Aorta (tissue), 5 donors: ENCODE measurements at regions not wholly inside any gene's neighbourhood (a gene's known extent, or its start where the extent isn't known, plus 50 kb on each side); places are given as distances from the start of the nearest gene placed in this dataset.

Experiments used
- ATAC-seq: fragments of 200-7000 bp; cut with Tn5 transposase; one replicate; pipeline ENCODE4 v1.9.1; 2022; ENCODE audit warnings: moderate library complexity; ENCODE audit not compliant: low FRiP score
- DNase-seq, 2 donors: peaks; one replicate each; pipeline ENCODE4 v3.0.0-alpha.2; 2020
- H3K27ac ChIP-seq, 2 donors: one replicate each; pipeline ENCODE4 v1.5.1; 2013; ENCODE audit warnings: low read length in 2 of 2, mild to moderate bottlenecking in 2 of 2, moderate library complexity in 2 of 2, control low read depth in 1 of 2, inconsistent platforms in 1 of 2, low read depth in 1 of 2
- H3K27me3 ChIP-seq, 2 donors: one replicate each; pipeline ENCODE4 v1.6.1; 2013; ENCODE audit warnings: control low read depth in 1 of 2, low read length in 1 of 2, mild to moderate bottlenecking in 1 of 2, moderate library complexity in 1 of 2; ENCODE audit not compliant: insufficient read depth in 2 of 2, control insufficient read depth in 1 of 2
- H3K36me3 ChIP-seq, 2 donors: one replicate each; pipeline ENCODE4 v1.6.1; 2013; ENCODE audit warnings: control low read depth in 1 of 2, low read length in 1 of 2, mild to moderate bottlenecking in 1 of 2; ENCODE audit not compliant: insufficient read depth in 2 of 2, control insufficient read depth in 1 of 2
- H3K4me1 ChIP-seq, 2 donors: one replicate each; pipeline ENCODE4 v1.6.1; 2013; ENCODE audit warnings: low read length in 2 of 2, control low read depth in 1 of 2, mild to moderate bottlenecking in 1 of 2, moderate library complexity in 1 of 2; ENCODE audit not compliant: insufficient read depth in 2 of 2, control insufficient read depth in 1 of 2
- H3K4me3 ChIP-seq, 2 donors: one replicate each; pipeline ENCODE4 v1.5.1; 2013; ENCODE audit warnings: low read length in 2 of 2, control low read depth in 1 of 2, mild to moderate bottlenecking in 1 of 2
- H3K9me3 ChIP-seq: one replicate; pipeline ENCODE4 v1.6.1; 2013; ENCODE audit warnings: mild to moderate bottlenecking, low read length; ENCODE audit not compliant: control insufficient read depth
- WGBS, 2 donors: extraction: QIAGEN DNeasy Blood & Tissue Kit; methylation state at CpG; one replicate each; pipeline ENCODE4 v1.1.7; 2013; 5-methylcytosine and 5-hydroxymethylcytosine counted together
- intact Hi-C, 2 donors: fragments of 100-400 bp; cut with DNase I; formaldehyde crosslinking; loops; one replicate each; pipeline versions ENCODE4 v1.14.2 to v1.15.0; 2022
- donor health status: healthy with polysubstance abuse.
- donor health status: Bipolar disorder and iron deficiency.
- donor health status: DM: no; HTN: no; CAD: no.
- donor health status: DM: no; HTN: no; CAD: no.
- donor health status: DM: yes; HTN: yes; CAD: no.

GRCh38 chr14:73789989-73790581 is 61.5 kb upstream of the PTGR2 start:
- ATAC-seq = peak; percentile 56
- 2 to 8% methylated on average over 10 of the region's 10 CpGs for WGBS, 2 donors

DNA sequence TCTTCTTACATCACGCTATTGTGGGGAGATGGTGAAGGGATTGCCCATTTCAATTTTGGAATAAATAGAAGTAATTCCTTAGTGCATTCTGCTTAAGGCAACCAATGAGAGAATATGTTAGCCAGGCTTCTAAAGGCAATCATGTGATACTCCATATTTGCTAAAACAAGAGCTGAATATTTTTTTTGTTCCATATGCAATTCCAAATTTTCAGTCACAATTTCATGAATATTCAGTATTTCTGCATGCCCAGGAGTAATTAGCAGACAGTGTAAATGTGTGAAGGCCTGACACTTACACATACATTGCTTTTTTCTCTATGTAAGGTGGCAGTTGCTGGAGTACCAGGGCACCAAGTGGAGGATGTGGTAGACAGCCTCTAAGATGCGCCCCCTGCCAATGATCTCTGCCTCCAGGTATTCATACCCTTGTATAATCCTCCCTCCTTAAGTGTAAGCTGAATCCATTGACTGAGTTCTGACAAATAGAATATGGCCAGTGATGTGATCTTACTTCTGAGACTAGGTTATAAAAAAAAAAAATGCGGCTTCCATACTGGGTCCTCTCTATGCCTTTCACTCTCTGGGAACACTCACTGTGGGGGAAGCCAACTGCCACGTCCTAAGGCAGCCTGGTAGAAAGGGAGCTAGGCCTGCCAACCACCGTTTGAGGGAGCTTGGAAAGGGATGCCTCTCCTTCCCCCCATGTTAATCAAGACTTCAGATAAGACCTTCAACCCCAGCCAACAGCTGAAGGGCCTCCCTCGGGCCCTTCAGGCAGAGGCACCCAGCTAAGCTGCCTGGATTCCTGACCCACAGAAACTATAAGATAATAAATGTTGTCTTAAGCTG is 62.7 kb upstream of the PTGR2 start:
- Histone ChIP-seq H3K27ac (peak overlapping the region; percentile 72 to 98), H3K9me3 (no peaks in the 10 kb centered on the region), H3K4me3 (no peak overlapping the region), H3K4me1 (peaks cover 2 to 7% of the 10 kb centered on the region in 2 donors), H3K36me3 (no peaks in the 10 kb centered on the region), H3K27me3 (no peaks in the 10 kb centered on the region)
- intact Hi-C loops = loop anchor here in 1 of 2 donors (5.0 kb wide), 1 partner anchor 37 kb away; no protein-coding TSS in a partner anchor
- ATAC-seq (no peak), DNase-seq (peak in 1 of 2 donors; percentile 33)
- WGBS, 2 donors = 41 to 44% methylated on average over 6 of the region's 6 CpGs

More at GRCh38 chr14:73789989-73790581, 61.5 kb upstream of the PTGR2 start:
- Histone ChIP-seq H3K36me3 (no peaks in the 10 kb centered on the region), H3K4me3 (no peak overlapping the region), H3K27me3 (no peaks in the 10 kb centered on the region), H3K4me1 (peaks cover 0 to 3% of the 10 kb centered on the region in 2 donors), H3K9me3 (no peaks in the 10 kb centered on the region), H3K27ac (peak overlapping the region; percentile 72 to 98)
- DNase-seq = peak; percentile 85 to 89
- intact Hi-C loops = loop anchor here (5.0 kb wide), 2 partner anchors 38 to 63 kb away; no protein-coding TSS in a partner anchor

- ATAC-seq (no peak), DNase-seq (no peak)
- no peaks in the 10 kb centered on the region for H3K9me3 ChIP-seq
- H3K36me3 ChIP-seq = no peaks in the 10 kb centered on the region
- H3K4me1 ChIP-seq = peaks cover 3 to 7% of the 10 kb centered on the region in 2 donors
- H3K27me3 ChIP-seq = no peaks in the 10 kb centered on the region
- 82 to 87% methylated on average over 4 of the region's 4 CpGs for WGBS, 2 donors
- intact Hi-C loops = loop anchor here in 1 of 2 donors (5.0 kb wide), 1 partner anchor 36 kb away; no protein-coding TSS in a partner anchor
- H3K4me3 ChIP-seq = no peak overlapping the region
- H3K27ac ChIP-seq = no peak overlapping the region
Measured at GRCh38 chr14:73788317-73788598, 63.4 kb upstream of the PTGR2 start.

- Histone ChIP-seq H3K4me1 (peaks cover 4 to 7% of the 10 kb centered on the region in 2 donors), H3K9me3 (no peaks in the 10 kb centered on the region), H3K27ac (peak overlapping the region; percentile 95 to 99), H3K4me3 (peak overlapping the region; percentile 90 to 96), H3K36me3 (no peaks in the 10 kb centered on the region), H3K27me3 (no peaks in the 10 kb centered on the region)
- intact Hi-C loops = loop anchor here (2.0 to 5.0 kb wide), 2 partner anchors 27 to 35 kb away; a partner anchor contains a TSS
- 5 to 6% methylated on average over 17 of the region's 17 CpGs for WGBS, 2 donors
- peak; percentile 24 to 49 for DNase-seq
- no peak for ATAC-seq
Measured at GRCh38 chr14:73787486-73788316, 63.9 kb upstream of the PTGR2 start.

DNA sequence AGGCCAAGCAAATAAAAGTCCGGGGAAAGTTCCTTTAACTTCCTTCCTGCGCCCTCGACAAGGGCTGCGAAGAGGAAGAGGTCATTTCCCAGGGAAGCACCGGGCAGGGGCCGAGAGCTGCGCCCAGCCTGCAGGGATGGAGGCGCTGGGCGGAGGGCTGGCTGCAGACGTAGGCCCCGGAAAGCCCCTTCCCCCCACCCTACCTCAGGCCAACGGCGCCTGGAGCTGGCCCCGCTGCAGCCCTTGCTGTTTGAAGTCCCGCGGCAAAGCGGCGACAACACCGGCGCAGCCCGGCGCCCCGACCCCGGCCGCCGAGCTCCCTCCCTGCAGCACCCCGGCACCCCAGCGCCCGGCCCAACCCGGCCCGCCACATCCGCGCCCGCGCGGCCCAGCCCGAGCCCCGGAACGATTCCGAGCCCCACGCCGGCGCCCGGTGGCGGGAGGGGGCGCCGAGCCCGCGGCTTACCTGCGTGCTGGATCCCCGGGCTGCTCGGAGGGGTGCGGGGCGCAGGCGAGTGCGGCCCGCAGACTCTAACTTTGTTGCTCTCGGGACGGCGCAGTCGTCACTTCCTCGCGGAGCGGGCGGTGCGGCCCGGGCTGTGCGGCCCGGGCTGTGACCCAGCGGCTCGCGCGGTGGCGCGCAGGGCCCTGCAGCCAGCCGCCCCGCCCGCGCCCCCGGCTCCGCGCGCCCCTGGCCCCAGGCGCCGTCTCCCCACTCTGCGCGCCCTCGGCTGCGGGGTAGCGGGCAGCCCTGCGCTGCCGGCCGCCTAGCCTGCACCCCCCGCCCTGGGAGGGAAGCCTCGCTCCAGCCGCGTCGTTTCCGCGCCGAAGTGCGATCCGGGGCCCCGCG is 64.8 kb upstream of the PTGR2 start:
- no peaks in the 10 kb centered on the region for H3K27me3 ChIP-seq
- DNase-seq (peak; percentile 83 to 90), ATAC-seq (peak; percentile 68)
- H3K27ac ChIP-seq = peak overlapping the region; percentile 95 to 99
- intact Hi-C loops = loop anchor here (2.0 to 5.0 kb wide), 2 partner anchors 26 to 35 kb away; a partner anchor contains a TSS
- WGBS, 2 donors = 0% methylated on average over 50 to 105 of the region's 105 CpGs
- H3K9me3 ChIP-seq = no peaks in the 10 kb centered on the region
- H3K4me1 ChIP-seq = peaks cover 4 to 7% of the 10 kb centered on the region in 2 donors
- no peaks in the 10 kb centered on the region for H3K36me3 ChIP-seq
- H3K4me3 ChIP-seq = peak overlapping the region; percentile 90 to 96

DNA sequence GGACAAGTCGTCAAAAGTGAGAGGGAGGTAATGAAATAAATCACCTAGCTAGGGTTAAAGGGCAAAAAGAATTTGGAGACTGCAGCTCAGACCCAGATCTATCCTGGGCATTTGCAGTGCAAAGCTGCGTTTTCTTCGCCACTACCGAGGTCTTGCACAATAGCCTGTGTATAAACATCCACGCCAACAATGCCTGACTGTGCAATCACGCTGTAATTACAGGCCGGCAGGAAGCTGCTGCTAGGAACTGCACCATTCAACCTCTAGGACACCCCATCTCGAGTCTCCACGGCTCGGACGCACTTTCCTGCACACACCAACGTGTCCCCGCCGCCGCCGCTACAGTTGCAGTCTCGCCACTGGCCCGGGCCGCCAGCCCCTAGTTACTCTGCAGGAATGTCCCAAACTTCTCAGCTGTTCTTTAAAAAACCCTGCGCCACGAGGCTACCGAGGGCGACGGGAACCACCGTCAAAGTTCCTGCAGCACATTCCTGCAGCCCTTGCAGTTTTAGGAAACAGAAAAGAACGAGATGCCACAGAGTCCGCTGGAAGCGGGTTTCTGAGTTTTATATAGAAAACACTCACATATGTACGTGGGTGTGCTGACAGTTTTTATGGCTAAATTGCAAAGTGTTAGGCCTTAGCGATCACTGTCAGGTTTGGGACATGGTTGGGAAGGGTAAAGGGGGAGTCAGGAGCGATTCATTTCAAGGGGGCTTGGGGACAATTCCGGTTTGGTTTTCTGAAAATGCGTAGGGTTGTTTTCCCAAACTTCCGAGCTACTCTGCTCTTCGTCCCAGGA is 65.6 kb upstream of the PTGR2 start:
- intact Hi-C loops = loop anchor here (2.0 to 5.0 kb wide), 2 partner anchors 25 to 34 kb away; a partner anchor contains a TSS
- 0% methylated on average over 35 of the region's 35 CpGs for WGBS, 2 donors
- Histone ChIP-seq H3K27me3 (no peaks in the 10 kb centered on the region), H3K27ac (peak overlapping the region; percentile 95 to 99), H3K36me3 (no peaks in the 10 kb centered on the region), H3K4me3 (peak overlapping the region; percentile 90 to 96), H3K4me1 (peaks cover 4 to 7% of the 10 kb centered on the region in 2 donors), H3K9me3 (no peaks in the 10 kb centered on the region)
- DNase-seq (peak; percentile 85 to 90), ATAC-seq (peak; percentile 84)

GRCh38 chr14:73785336-73785833 is 66.2 kb upstream of the PTGR2 start:
- peak overlapping the region; percentile 90 to 96 for H3K4me3 ChIP-seq
- ATAC-seq (peak; percentile 4), DNase-seq (peak; percentile 58 to 70)
- no peaks in the 10 kb centered on the region for H3K27me3 ChIP-seq
- intact Hi-C loops = loop anchor here in 1 of 2 donors (5.0 kb wide), 1 partner anchor 33 kb away; no protein-coding TSS in a partner anchor
- 0 to 1% methylated on average over 8 of the region's 8 CpGs for WGBS, 2 donors
- H3K36me3 ChIP-seq = no peaks in the 10 kb centered on the region
- no peaks in the 10 kb centered on the region for H3K9me3 ChIP-seq
- H3K27ac ChIP-seq = peak overlapping the region; percentile 50 to 95
- H3K4me1 ChIP-seq = peaks cover 4 to 7% of the 10 kb centered on the region in 2 donors
